ENCODE measurements at regions not wholly inside any gene's neighbourhood (a gene's known extent, or its start where the extent isn't known, plus 50 kb on each side); places are given as distances from the start of the nearest gene placed in this dataset.

DNA sequence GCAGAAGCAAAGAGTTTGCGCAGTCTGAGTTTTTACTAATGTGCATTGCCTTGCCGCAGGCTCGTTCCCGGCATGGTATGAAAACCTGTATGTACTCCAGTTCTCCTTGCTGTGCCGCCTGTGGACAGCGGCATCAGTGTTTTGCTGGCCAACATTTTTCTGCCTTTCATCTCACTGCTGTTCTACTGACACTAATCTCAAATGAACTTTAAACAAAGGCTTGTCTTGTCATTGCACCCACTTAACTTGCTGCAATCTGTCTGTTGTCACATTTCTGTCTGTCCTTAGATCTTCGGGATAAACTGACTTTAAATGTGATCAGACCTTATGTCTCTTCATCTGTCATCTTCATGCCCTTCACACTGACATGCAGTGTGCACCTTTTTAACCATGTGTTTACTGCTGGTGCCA, 71.7 kb upstream of the ZNRF2 start:
- DNase-seq = no peak

GRCh38 chr7:30213637-30214036, 70.8 kb upstream of the ZNRF2 start:
- DNase-seq = no peak

DNA sequence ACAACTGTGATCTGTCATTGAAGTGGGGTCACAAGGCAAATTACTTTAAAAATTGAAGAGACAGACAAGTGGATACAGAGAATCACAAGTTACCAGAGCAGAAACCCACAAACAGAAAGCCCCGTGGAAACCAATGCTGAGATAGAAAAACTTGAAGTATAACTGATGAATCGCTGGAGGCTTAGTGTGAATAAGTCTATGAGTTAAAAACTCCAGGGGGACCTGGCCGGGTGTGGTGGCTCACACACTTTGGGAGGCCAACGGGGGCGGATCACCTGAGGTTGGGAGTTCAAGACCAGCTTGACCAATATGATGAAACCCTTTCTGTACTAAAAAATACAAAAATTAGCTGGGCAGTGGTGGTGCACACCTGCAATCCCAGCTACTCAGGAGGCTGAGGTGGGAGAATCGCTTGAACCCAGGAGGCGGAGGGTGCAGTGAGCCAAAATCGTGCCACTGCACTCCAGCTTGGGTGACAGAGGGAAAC, 69.7 kb upstream of the ZNRF2 start:
- DNase-seq = no peak

GRCh38 chr7:30221764-30222163, 62.6 kb upstream of the ZNRF2 start:
- DNase-seq = no peak

GRCh38 chr7:30222515-30223215, 61.7 kb upstream of the ZNRF2 start:
- DNase-seq = no peak

DNA sequence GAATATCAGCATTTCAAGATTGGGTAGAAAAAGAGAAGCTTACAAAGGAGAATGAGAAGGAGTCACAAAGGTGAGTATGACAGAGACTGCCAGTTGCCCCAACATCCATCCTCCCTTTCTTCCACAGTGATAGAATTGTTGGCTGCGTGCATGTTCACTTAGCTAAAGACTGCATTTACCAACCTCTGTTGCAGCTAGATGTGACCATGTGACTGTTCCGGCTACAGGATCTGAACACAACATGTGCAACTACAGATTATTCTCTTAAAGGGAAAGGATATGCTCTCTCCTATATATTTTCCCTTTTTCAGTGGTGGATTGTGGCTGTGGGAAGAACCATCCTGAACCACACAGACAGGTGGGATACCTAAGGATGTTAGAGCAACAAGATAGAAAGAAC, 60.5 kb upstream of the ZNRF2 start:
- DNase-seq = no peak

DNA sequence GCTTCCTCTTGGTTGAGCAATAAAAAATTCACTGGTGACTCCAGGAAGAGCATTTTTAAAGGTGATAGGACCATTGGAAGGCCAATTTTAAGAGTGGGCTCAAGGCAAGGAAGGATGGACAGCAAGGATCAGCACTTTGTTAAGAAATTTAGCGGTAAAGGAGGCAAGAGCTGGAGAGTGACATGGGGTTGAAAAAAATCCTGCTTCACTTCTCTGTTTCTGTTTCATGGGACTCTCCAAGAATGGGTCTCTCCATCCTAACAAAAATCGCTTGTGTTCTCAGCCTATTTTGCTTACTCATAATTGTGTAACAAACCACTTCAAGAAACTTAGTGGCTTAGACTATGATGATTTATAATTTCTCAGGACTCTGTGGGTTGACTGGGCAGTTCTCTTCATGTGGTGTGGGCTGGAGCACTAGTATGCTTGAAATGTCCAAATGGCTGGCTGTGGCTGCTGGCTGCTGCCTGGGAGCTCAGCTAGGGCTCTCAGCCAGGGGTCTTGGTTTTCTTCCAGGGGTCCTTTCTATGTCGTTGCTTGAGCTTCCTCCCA, 59.8 kb upstream of the ZNRF2 start:
- no peak for DNase-seq

DNA sequence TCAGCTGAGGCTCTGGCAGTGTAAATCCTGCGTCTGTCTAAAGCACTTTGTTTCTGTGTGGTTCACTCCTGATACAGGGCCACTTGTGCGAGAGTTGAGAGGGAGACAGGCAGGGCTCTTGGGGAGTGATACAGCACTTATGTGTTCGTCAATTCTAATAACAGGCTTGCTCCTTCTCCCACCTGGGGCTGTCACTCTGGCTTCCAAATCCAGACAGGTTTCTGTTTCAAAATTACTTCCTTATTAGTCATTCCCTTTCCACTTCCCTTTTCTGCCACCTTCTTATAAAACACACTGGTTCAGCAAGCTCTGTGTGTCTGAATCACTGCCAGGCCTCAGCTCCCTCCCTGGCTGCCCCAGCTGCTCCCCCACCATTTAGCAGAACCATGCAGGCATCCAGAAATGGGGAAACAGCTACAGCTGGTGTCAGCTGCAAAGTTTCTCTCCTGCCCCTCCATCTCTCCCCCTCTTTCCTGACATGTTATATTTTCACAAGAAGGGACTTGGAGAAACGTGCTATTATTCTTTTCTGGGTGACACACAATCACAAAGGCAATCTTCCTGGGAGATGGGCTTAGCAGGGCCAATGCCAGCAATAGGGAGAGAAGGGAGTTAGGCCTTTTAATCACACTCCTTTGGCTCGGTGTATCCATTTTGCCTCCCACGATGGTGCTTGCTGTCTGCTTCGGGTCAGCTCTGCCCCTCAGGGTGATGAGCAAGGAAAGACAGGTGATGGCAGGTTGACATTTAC, 58.4 kb upstream of the ZNRF2 start:
- DNase-seq = peak; percentile 29

- no peak for DNase-seq
Observed at GRCh38 chr7:30226614-30227268, 57.7 kb upstream of the ZNRF2 start.

- no peak for DNase-seq
Observed at GRCh38 chr7:30231271-30231670, 53.1 kb upstream of the ZNRF2 start.

GRCh38 chr7:30232391-30232790, 52.0 kb upstream of the ZNRF2 start:
- no peak for DNase-seq

All from NCI-H2081 treated with DMSO at 0.1 percent for 48 hours (cell line).